ENCODE measurements at regions not wholly inside any gene's neighbourhood (a gene's known extent, or its start where the extent isn't known, plus 50 kb on each side); places are given as distances from the start of the nearest gene placed in this dataset.

GRCh38 chr6:165086814-165087213, 222.6 kb downstream of the C6orf118 start:
- Histone ChIP-seq H3K36me3 (no peaks in the 10 kb centered on the region), H3K4me3 (no peak overlapping the region), H3K27me3 (no peaks in the 10 kb centered on the region), H3K4me1 (no peaks in the 10 kb centered on the region), H3K27ac (no peak overlapping the region), H3K9me3 (no peaks in the 10 kb centered on the region)
- 60% methylated on average over 3 of the region's 3 CpGs for WGBS
- TF ChIP-seq EP300 (IDR thresholded peaks at IDR 0.05) (no peak), POLR2AphosphoS5 (IDR thresholded peaks at IDR 0.05) (no peak), POLR2A (IDR thresholded peaks at IDR 0.05) (no peak), CTCF (IDR thresholded peaks at IDR 0.05) (no peak)
- DNase-seq (ENCODE audit: low spot score in 2 of 2) = no peak

- Histone ChIP-seq H3K4me1 (no peaks in the 10 kb centered on the region), H3K27me3 (no peaks in the 10 kb centered on the region), H3K27ac (no peak overlapping the region), H3K9me3 (no peaks in the 10 kb centered on the region), H3K36me3 (no peaks in the 10 kb centered on the region), H3K4me3 (no peak overlapping the region)
- DNase-seq (ENCODE audit: low spot score in 2 of 2) = no peak
- 53% methylated on average over 2 of the region's 2 CpGs for WGBS
- TF ChIP-seq CTCF (IDR thresholded peaks at IDR 0.05) (no peak), EP300 (IDR thresholded peaks at IDR 0.05) (no peak), POLR2A (IDR thresholded peaks at IDR 0.05) (no peak), POLR2AphosphoS5 (IDR thresholded peaks at IDR 0.05) (no peak)
These were observed 226.8 kb downstream of the C6orf118 start for GRCh38 chr6:165082636-165083035.

- no peak overlapping the region for H3K4me3 ChIP-seq
- WGBS = 68% methylated on average over 9 of the region's 9 CpGs
- TF ChIP-seq POLR2A (IDR thresholded peaks at IDR 0.05) (no peak), EP300 (IDR thresholded peaks at IDR 0.05) (no peak), CTCF (IDR thresholded peaks at IDR 0.05) (no peak), POLR2AphosphoS5 (IDR thresholded peaks at IDR 0.05) (no peak)
These were observed 227.4 kb downstream of the C6orf118 start for GRCh38 chr6:165081944-165082532.

GRCh38 chr6:165077876-165078275, 231.5 kb downstream of the C6orf118 start:
- no peak overlapping the region for H3K27ac ChIP-seq
- 80% methylated on average over 2 of the region's 2 CpGs for WGBS
- no peaks in the 10 kb centered on the region for H3K36me3 ChIP-seq
- H3K4me1 ChIP-seq = no peaks in the 10 kb centered on the region
- TF ChIP-seq CTCF (IDR thresholded peaks at IDR 0.05) (no peak), POLR2AphosphoS5 (IDR thresholded peaks at IDR 0.05) (no peak), EP300 (IDR thresholded peaks at IDR 0.05) (no peak), POLR2A (IDR thresholded peaks at IDR 0.05) (no peak)
- no peak for DNase-seq (ENCODE audit: low spot score in 2 of 2)
- H3K9me3 ChIP-seq = no peaks in the 10 kb centered on the region
- no peak overlapping the region for H3K4me3 ChIP-seq
- no peaks in the 10 kb centered on the region for H3K27me3 ChIP-seq

More at GRCh38 chr6:165081944-165082532, 227.4 kb downstream of the C6orf118 start:
- no peaks in the 10 kb centered on the region for H3K27me3 ChIP-seq
- no peaks in the 10 kb centered on the region for H3K4me1 ChIP-seq
- DNase-seq (ENCODE audit: low spot score in 2 of 2) = no peak
- no peak overlapping the region for H3K27ac ChIP-seq
- H3K36me3 ChIP-seq = no peaks in the 10 kb centered on the region
- H3K9me3 ChIP-seq = no peaks in the 10 kb centered on the region

GRCh38 chr6:165071906-165072305, 237.5 kb downstream of the C6orf118 start:
- Histone ChIP-seq H3K4me1 (no peaks in the 10 kb centered on the region), H3K36me3 (no peaks in the 10 kb centered on the region), H3K27ac (no peak overlapping the region), H3K27me3 (no peaks in the 10 kb centered on the region), H3K4me3 (no peak overlapping the region), H3K9me3 (no peaks in the 10 kb centered on the region)
- no peak for DNase-seq (ENCODE audit: low spot score in 2 of 2)
- TF ChIP-seq POLR2A (IDR thresholded peaks at IDR 0.05) (no peak), EP300 (IDR thresholded peaks at IDR 0.05) (no peak), CTCF (IDR thresholded peaks at IDR 0.05) (no peak), POLR2AphosphoS5 (IDR thresholded peaks at IDR 0.05) (no peak)
- 94% methylated on average over 4 of the region's 4 CpGs for WGBS
